Keratinocyte (primary cell): ENCODE measurements at regions not wholly inside any gene's neighbourhood (a gene's known extent, or its start where the extent isn't known, plus 50 kb on each side); places are given as distances from the start of the nearest gene placed in this dataset.

Source experiments
- DNase-seq: peaks from one replicate; pipeline ENCODE4 v3.0.0-alpha.2; 2011; ENCODE audit warnings: low read depth, missing footprints, low spot score
- FAIRE-seq: peaks from 2 replicates; lab custom pipeline; 2011; peaks lifted over from hg19 to GRCh38; lab: Jason Lieb, UNC
- H2AFZ ChIP-seq: 2 replicates; pipeline ENCODE4 v1.6.0; 2012; ENCODE audit warnings: low read length, control low read depth, inconsistent platforms; ENCODE audit not compliant: control insufficient read depth
- H3K27ac ChIP-seq: 2 replicates; pipeline ENCODE4 v1.5.1; 2011; ENCODE audit warnings: low read length; ENCODE audit not compliant: control insufficient read depth, insufficient read depth
- H3K27me3 ChIP-seq: 3 replicates; pipeline ENCODE4 v1.6.0; 2011; ENCODE audit warnings: low read length; ENCODE audit not compliant: control insufficient read depth, insufficient read depth; ENCODE audit errors: extremely low read depth
- H3K36me3 ChIP-seq, 2 experiments: 2 replicates in 1 of 2; 3 replicates in 1 of 2; pipeline ENCODE4 v1.5.1; 2011; ENCODE audit warnings: low read length in 2 of 2, mild to moderate bottlenecking in 1 of 2; ENCODE audit not compliant: control insufficient read depth in 2 of 2, insufficient read depth in 2 of 2; ENCODE audit errors: extremely low read depth in 1 of 2
- H3K4me1 ChIP-seq: 3 replicates; pipeline ENCODE4 v1.5.1; 2011; ENCODE audit warnings: low read length; ENCODE audit not compliant: control insufficient read depth, insufficient read depth; ENCODE audit errors: extremely low read depth
- H3K4me2 ChIP-seq: 3 replicates; pipeline ENCODE4 v1.6.0; 2011; ENCODE audit warnings: low read depth, low read length; ENCODE audit not compliant: control insufficient read depth, insufficient read depth; ENCODE audit errors: extremely low read depth
- H3K4me3 ChIP-seq, 3 experiments: fragments of 200-600 bp in 1 of 3; sonication (generic) in 1 of 3; 2 replicates in 2 of 3; 3 replicates in 1 of 3; pipeline ENCODE4 v1.5.1; 2011 to 2016; ENCODE audit warnings: low read length in 3 of 3, mild to moderate bottlenecking in 3 of 3, control low read depth in 2 of 3, inconsistent platforms in 1 of 3, low read depth in 1 of 3, mixed read lengths in 1 of 3, mixed run types in 1 of 3, moderate library complexity in 1 of 3; ENCODE audit not compliant: control insufficient read depth in 2 of 3, insufficient read depth in 2 of 3; ENCODE audit errors: extremely low read depth in 1 of 3
- H3K79me2 ChIP-seq: 2 replicates; pipeline ENCODE4 v1.6.0; 2012; ENCODE audit warnings: low read length; ENCODE audit not compliant: control insufficient read depth, insufficient read depth
- H3K9ac ChIP-seq: 3 replicates; pipeline ENCODE4 v1.6.0; 2011; ENCODE audit warnings: low read length; ENCODE audit not compliant: control insufficient read depth, insufficient read depth; ENCODE audit errors: extremely low read depth
- H3K9me1 ChIP-seq: 3 replicates; pipeline ENCODE4 v1.6.0; 2011; ENCODE audit warnings: low read length; ENCODE audit not compliant: control insufficient read depth, insufficient read depth; ENCODE audit errors: extremely low read depth
- H3K9me3 ChIP-seq: 2 replicates; pipeline ENCODE4 v1.5.1; 2012; ENCODE audit warnings: low read depth, low read length; ENCODE audit not compliant: control insufficient read depth
- H4K20me1 ChIP-seq: 3 replicates; pipeline ENCODE4 v1.6.0; 2011; ENCODE audit warnings: low read length; ENCODE audit not compliant: control insufficient read depth, insufficient read depth; ENCODE audit errors: extremely low read depth
- EZH2 ChIP-seq: IDR thresholded peaks from one replicate; pipeline ENCODE4 v1.6.1; 2012; ENCODE audit warnings: inconsistent platforms, mild to moderate bottlenecking, low read length, moderate library complexity
- dilution Hi-C: fragments of 300-500 bp; cut with MboI; formaldehyde crosslinking; loops from one replicate; pipeline ENCODE4 v1.7.0; 2020; ENCODE audit warnings: low sequenced_read_pairs; ENCODE audit not compliant: extremely low pct_ligation_motif_present
- TF ChIP-seq, protein P1 (sequence below), 3 experiments: IDR thresholded peaks in 1 of 3; conservative IDR thresholded peaks in 1 of 3; optimal IDR thresholded peaks in 1 of 3; 2 replicates in 2 of 3; 3 replicates in 1 of 3; pipeline versions ENCODE3 to v1.5.1; 2011; ENCODE audit warnings: low read length in 3 of 3, mild to moderate bottlenecking in 3 of 3, moderate library complexity in 2 of 3, control low read depth in 1 of 3, inconsistent platforms in 1 of 3; ENCODE audit not compliant: insufficient read depth in 2 of 3; ENCODE audit errors: extremely low read depth in 1 of 3

DNA sequence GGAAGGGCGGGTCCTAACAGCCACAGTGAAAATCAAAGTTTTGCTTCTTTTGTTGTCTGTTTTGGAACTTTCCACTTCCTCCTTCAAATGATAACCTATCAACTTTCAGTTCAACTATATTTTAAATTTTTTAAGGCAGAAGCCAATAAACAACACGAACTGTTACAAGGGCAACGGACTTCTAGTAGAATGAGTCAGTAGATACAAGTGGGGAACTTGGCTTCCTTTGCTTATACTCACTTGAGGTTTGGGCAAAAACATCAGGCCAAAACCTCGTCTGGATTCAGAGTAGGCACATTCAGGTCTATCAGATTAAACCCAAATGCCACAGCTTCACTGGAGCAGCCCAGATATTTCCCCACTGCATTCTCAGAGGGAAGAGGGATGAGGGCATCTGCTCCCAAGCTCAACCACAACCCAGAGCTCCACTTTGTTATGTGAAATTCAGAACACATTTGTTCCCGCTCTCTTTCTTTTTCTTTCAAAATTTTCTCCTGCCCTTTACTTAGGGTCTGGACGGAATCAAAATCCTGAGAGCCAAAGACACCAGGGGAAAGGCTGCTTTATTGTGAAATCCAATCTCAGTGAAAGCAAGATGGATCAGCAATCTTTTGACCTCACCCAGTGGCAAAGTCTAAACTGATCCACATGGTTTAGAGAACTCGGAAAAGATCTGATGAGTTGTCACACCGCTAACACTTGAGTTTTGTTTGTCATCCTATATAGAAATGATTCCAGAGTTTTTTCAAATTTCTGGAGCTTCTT lies 152.5 kb upstream of the BTG1 start:
- H2AFZ ChIP-seq, result no peak overlapping the region
- no peak for FAIRE-seq
- TF ChIP-seq, protein P1, sequence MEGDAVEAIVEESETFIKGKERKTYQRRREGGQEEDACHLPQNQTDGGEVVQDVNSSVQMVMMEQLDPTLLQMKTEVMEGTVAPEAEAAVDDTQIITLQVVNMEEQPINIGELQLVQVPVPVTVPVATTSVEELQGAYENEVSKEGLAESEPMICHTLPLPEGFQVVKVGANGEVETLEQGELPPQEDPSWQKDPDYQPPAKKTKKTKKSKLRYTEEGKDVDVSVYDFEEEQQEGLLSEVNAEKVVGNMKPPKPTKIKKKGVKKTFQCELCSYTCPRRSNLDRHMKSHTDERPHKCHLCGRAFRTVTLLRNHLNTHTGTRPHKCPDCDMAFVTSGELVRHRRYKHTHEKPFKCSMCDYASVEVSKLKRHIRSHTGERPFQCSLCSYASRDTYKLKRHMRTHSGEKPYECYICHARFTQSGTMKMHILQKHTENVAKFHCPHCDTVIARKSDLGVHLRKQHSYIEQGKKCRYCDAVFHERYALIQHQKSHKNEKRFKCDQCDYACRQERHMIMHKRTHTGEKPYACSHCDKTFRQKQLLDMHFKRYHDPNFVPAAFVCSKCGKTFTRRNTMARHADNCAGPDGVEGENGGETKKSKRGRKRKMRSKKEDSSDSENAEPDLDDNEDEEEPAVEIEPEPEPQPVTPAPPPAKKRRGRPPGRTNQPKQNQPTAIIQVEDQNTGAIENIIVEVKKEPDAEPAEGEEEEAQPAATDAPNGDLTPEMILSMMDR (optimal IDR thresholded peaks at IDR 0.05 in 1 of 3, IDR thresholded peaks at IDR 0.05 in 1 of 3, conservative IDR thresholded peaks at IDR 0.05 in 1 of 3; ENCODE audit: extremely low read depth in 1 of 3, insufficient read depth in 2 of 3, low read length in 3 of 3), result no peak
- TF ChIP-seq EZH2, result no peak
- H3K27me3 ChIP-seq, result no peaks in the 10 kb centered on the region
- H3K27ac ChIP-seq, result no peak overlapping the region
- dilution Hi-C loops, result no loop called here
- H3K9me3 ChIP-seq, result no peaks in the 10 kb centered on the region
- H3K79me2 ChIP-seq, result no peaks in the 10 kb centered on the region
- H3K36me3 ChIP-seq, result no peaks in the 10 kb centered on the region
- no peaks in the 10 kb centered on the region for H3K9me1 ChIP-seq
- DNase-seq, result no peak
- no peak overlapping the region for H3K4me3 ChIP-seq
- H4K20me1 ChIP-seq, result no peaks in the 10 kb centered on the region
- no peak overlapping the region for H3K9ac ChIP-seq
- no peak overlapping the region for H3K4me2 ChIP-seq
- no peaks in the 10 kb centered on the region for H3K4me1 ChIP-seq

DNA sequence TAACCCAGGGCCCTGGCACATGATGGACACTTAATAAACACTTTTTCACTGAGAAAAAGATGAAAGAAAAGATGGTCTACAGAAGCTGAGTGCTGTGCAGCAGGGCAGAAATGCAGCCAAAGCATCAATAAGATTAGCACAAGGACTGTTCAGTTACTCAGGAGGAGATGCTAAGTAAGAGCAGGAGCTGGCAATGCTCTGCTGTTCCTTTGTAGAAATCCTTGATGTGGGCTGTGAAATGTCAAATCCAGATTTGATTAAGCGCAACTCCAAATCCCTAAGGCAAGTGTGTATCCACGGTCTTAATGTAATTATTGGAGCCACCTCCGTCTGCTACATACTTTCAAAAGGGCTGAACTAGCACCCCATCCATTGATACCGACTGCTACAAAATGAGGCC lies 151.8 kb upstream of the BTG1 start:
- Histone ChIP-seq H3K27ac (no peak overlapping the region), H4K20me1 (no peaks in the 10 kb centered on the region), H3K79me2 (no peaks in the 10 kb centered on the region), H3K4me3 (no peak overlapping the region), H3K9me1 (no peaks in the 10 kb centered on the region), H3K27me3 (no peaks in the 10 kb centered on the region), H3K4me2 (no peak overlapping the region), H3K4me1 (no peaks in the 10 kb centered on the region), H3K36me3 (no peaks in the 10 kb centered on the region), H3K9ac (no peak overlapping the region), H3K9me3 (no peaks in the 10 kb centered on the region), H2AFZ (no peak overlapping the region)
- FAIRE-seq (no peak), DNase-seq (no peak)
- TF ChIP-seq, protein P1 (optimal IDR thresholded peaks at IDR 0.05 in 1 of 3, IDR thresholded peaks at IDR 0.05 in 1 of 3, conservative IDR thresholded peaks at IDR 0.05 in 1 of 3; ENCODE audit: extremely low read depth in 1 of 3, insufficient read depth in 2 of 3, low read length in 3 of 3), result no peak
- TF ChIP-seq EZH2, result no peak
- dilution Hi-C loops, result no loop called here
